ENCODE measurements at regions not wholly inside any gene's neighbourhood (a gene's known extent, or its start where the extent isn't known, plus 50 kb on each side); places are given as distances from the start of the nearest gene placed in this dataset.
"Not testable (repeated sequence)": the region's sequence is repeated elsewhere in the genome, so short reads cannot be mapped to it uniquely, and the experiment has no call there.

DNA sequence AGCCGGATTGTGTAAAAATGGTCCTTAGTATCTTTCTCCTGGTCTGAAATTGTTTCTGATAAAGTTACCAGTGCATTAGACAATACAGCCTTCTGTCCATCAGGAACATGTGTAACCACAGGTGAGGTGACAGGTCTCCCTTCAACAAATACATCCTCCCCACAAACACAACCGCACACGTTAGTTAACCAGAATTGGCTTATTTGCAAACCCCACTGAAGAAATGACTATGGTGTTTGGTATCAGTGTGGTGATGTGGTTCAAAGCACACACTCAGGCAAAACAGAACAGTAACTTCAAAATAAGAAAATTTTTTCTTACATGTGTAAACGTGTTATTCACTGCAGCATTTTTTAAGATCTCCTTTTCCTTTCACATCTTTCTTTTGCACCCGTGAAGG lies 517.2 kb upstream of the NR5A2 start:
- DNase-seq (ENCODE audit: low read depth in 2 of 2), result no peak

DNA sequence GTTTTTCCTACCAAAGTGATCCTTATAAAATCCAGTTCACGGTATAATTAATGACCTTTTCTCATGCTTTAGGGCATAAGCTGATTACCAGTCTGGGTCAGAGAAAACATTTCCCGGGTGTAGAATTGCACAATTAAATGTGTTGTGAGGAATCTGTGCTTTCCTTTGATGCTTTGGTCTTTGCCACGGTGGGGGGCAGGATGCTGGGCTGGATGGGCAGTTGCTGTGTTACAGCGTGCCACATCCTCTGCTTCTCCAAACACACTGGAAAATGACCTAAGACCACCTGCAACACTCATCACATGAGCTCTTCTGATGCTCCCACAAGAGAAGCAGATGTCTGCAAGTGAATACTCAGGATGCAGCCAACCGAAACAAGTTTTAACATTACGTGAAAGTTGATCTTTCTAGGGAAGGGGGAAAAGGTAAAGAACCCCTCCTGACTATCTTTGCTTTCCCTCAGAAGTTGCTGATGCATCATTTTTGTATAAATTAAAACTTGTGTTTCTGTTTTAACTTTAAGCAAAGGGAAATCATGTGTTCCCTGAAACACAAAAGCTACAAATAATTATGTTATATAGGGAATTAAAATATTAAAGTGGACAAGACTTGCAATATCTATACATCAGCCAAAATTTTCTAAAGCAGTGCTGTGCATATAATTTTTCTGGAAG lies 515.3 kb upstream of the NR5A2 start:
- DNase-seq (ENCODE audit: low read depth in 2 of 2), result no peak

DNA sequence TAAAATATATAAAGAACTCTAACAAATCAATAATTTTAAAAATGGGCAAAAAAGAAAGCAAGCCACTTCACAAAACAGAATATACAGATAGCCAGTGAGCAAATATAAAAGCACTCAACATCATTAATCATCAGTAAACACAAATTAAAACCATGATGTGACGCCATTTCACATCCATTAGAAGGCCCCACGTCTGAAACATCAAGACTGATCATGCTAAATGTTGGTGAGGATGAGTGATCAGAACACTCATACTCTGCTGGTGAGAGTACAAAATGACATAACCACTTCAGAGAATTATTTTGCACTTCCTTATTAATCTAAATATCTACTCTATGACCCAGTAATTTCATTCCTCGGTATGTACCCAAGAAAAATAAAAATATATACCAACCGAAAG lies 512.2 kb upstream of the NR5A2 start:
- no peak for DNase-seq (ENCODE audit: low read depth in 2 of 2)

DNA sequence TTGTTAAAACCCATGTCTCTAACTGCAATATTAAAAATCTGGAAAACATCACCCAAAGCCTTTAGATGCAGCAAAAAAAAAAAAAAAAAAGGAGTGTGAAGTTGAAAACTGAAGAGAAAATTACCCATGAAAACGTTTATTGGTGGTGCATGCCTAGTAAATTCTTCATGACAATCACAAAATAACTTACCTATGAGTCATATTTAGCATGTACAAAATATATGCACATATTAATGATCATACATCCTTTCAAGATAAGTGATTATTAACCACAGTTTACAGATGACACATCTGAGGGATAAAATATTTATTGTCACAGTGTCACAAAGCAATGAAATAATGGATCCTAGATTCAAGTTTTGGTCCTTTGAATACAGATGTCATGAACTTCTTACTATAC lies 505.2 kb upstream of the NR5A2 start:
- DNase-seq (ENCODE audit: low read depth in 2 of 2), result no peak

DNA sequence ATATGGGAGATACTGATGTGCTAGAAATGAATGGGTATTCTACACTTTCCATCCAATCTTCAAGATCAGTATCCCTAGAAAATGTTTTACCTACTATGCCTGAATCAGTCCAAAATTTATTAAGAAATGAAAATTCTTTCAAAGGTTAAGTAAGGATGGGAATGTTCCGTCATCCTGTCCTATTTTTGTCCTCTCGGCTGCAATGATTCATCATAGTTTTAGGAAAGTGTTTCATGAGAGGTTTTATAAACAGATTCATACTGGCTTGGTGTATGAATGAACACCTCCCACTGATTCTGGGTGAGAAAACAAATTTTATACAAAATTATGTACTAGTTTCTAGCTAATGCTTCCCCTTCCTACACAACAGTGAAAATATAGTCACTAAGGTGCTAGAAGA lies 504.6 kb upstream of the NR5A2 start:
- DNase-seq (ENCODE audit: low read depth in 2 of 2), result no peak

DNA sequence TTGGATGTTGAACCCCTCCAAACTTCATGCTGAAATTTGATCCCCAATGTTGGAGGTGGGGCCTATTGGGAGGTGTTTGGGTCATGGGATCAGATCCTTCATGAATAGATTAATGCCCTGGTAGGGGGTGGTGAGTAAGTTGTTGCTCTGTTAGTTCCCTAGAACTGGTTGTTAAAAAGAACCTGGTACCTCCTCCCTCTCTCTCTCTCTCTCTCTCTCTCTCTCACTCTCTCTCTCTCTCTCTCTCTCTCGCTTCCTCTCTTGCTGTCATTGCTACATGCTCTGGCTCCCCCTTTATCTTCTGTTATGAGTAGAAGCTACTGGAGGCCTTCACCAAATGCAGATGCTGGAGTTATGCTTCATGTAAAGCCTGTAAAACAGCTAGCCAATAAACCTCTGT lies 498.2 kb upstream of the NR5A2 start:
- DNase-seq (ENCODE audit: low read depth in 2 of 2), result no peak

DNA sequence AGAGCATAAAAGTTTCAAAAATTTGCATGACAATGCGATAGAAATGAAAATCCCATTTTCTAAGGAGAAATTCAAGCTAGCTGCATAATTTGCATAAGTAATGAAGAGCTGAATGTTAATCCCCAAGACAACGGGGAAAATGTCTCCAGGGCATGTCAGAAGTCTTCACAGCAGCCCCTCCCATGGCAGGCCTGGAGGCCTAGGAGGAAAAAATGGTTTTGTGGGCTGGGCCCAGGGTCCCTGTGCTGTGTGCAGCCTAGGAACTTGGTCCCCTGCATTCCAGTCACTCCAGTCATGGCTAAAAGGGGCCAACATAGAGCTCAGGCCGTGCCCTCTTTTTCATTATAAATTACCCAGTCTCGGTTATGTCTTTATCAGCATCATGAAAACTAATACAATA lies 494.1 kb upstream of the NR5A2 start:
- DNase-seq (ENCODE audit: low read depth in 2 of 2), result not testable (repeated sequence)

DNA sequence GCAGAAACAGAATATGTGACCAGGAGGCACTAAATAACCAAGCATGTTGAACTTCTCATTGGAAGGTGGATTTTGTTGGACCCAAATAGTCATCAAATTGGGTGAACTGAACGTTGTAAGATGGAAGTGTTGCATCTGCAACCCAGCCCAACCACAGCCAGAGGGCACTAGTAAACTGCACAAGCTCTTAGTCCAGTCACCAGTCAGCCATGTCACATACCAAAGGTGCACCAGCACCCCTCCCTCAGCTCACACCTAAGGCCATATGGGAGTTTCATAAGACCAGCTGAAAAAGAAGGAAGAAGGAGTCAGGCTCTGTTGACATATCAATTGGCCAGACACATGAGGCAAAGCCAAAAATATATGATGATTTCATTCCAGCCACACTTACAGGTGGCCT lies 481.7 kb upstream of the NR5A2 start:
- no peak for DNase-seq (ENCODE audit: low read depth in 2 of 2)

DNA sequence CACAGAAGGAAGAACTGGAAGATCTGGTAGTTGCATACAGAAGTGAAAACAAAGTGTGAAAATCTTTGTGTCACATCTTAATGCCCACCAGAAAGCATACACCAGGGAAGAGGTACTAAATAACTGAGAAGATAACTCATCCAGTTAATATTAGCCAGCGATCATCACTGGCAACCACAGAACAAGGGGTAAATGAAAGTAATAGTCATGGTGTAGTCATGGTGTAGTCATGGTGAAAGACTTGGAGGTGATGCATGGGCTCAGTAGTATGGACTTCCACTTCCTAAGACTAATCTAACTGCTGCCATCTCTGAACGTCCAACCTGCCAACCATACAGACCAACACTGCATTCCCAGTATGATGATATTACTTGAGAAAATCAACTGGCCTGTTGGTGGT lies 481.2 kb upstream of the NR5A2 start:
- no peak for DNase-seq (ENCODE audit: low read depth in 2 of 2)

DNA sequence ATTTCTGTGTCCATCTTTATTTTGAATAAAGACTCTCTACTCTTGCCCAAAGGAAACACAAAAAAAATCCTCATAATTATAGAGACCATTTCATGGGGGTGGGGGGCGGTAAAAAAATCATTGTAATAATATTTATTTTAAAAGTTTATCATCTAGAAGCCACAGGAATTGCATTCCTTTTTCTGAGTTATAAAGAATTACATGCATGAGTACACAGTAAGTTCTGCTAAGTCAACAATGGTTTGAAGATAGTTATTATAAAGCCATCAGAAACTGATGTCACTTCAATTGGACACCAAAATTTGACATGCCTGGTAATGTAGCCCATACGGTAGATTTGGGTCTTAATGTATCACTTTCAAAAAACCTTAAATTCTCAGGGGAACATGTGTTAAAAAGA lies 478.1 kb upstream of the NR5A2 start:
- DNase-seq (ENCODE audit: low read depth in 2 of 2), result no peak

DNA sequence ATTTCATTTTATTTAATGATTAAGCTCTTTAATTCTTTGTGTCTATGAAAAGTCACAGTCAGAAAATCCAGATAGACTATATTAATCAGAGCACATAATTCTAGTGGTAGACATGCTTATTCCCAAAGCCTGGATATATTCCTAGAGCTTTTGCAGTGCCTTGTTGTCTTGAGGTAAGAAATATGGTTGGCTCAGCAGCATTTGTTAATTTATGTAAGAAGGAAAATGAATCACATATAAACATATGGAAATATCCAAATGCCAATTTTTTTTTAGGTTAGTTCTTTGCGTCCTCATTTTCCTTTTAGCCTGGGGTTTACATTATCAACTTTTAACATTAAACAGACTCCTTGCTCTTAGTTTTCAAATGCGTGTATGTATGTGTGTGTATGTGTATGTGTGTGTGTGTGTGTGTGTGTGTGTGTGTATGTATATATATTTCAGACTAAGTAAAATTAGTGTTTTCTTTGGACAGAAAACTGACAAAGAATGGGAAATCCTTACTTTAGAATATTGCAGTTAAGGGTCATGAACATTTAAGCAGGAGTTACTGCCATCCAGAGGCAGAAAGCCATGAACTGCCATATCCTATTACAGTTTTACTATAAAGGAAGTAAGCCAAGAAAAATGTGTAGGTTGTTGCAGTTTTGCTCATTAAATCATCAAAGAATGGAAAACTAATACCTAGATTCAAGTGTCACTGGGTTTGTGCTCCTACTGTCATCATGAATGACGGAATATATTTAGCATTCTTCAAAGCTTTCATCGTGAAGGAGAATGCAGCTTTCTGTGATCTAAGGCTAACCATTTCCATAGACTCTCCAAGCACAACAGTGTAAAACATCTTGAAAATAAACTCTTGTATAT lies 477.1 kb upstream of the NR5A2 start:
- DNase-seq (ENCODE audit: low read depth in 2 of 2), result no peak

DNA sequence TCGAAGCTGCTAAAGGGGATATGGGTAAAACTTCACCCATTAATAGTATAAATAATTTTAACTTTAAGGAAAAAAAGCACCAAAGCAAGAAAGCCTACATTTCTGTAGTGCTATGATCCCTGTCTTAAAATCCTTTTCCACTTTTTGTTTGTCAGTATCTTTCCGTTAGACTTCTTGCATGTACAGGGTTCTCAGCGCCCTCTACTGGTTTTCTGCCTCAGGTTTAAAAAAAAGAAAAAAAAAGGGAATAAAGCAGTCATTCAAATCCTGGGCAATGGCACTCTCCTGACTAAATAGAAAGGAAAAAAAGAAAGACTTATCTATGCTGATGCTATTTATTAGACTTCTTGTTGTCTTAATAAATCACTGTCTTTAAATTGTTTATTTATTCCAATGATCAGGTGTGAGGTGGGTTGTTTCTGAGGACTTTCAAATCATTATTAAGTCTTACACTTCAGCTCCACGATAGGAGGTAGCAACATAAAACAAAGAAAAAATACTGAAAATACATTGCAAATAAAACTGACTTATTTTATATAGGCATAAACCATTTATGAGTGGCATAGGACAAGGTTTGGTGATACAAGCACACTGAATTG lies 475.4 kb upstream of the NR5A2 start:
- DNase-seq (ENCODE audit: low read depth in 2 of 2), result no peak

DNA sequence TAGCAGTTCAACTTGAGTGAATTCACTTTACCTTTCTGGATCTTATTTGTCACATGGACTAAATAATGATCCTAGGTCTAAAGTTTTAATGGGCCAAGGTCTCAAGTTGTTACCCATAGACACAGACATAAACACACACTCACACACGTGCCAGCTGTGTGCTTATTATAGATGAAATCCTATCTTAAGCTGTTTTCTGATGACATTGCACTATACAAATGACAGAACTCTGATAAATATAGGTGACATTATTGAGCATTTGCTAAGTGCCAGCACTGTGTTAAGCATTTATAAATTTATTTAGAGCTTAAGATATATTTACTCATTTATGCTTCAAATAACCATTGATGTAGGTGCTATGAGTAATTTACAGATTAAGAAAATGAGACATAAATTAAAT lies 474.4 kb upstream of the NR5A2 start:
- no peak for DNase-seq (ENCODE audit: low read depth in 2 of 2)

DNA sequence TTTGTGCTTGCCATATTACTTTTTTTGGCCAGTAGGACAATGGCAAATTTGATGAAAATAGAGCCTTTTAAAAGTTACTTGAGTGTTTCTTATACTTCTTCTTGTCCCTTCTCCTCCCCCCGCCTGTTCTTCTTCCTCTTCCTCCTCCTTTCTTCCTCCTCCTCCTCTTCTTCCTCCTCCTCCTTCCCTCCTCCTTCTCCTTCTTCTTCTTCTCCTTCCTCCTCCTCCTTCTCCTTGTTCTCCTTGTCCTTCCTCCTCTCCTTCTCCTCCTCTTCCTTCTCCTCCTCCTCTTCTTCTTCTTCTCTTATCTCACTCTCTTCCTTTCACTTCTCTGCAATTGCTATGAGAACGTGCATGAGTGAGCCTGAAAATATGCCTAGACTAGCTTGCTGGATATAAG lies 466.2 kb upstream of the NR5A2 start:
- no peak for DNase-seq (ENCODE audit: low read depth in 2 of 2)

DNA sequence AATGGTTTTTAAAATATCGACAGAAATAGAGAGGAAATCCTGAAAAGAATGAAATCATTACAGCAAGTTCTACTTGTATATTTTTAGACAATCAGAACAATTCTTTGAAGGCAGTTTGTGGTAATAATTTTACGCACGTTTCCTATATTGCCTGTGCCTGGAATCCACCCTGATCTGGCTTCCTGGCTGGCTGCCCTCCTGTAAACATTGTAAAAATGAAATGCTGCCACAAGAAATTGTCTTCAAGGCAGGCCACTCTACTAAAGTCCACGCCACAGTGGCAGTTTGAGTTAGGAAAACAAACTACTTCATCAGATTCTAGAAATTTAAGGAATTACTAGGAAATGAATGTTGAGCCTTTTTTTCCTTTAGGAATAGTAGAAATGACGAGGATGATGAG lies 454.5 kb upstream of the NR5A2 start:
- no peak for DNase-seq (ENCODE audit: low read depth in 2 of 2)

DNA sequence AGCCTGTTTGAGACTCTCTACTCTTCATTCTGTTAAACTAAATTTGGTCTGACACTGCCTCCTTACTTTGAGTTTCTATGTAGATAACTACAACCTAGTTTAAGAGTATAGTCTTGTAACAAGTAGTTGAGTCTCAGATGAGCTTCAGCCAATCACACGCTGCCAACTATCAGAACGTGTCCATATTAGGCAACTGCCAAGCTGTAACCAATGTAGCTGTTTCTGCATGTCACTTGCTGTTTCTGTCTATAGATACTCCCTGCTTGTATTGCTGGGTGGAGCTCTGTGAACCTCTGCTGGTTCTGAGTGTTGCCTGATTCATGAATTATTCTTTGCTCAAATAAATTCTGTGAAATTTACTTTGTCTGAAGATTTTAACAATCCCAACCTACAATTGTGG lies 452.6 kb upstream of the NR5A2 start:
- no peak for DNase-seq (ENCODE audit: low read depth in 2 of 2)

DNA sequence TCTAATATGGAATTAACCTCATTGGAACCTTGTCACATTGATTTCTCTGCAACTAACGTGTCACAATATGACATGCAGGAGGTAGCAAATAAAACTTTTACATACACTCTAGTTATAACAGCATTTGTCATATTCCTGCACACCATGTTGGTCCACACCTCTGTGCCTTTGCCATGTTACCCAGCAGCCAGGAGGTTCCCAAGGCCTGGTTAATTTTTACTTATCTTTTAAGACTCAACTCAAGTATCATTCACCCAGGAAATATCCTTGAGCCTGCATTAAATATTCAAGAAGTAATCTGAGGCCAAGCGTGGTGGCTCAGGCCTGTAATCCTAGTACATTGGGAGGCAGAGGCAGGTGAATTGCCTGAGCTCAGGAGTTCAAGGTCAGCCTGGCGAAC lies 447.2 kb upstream of the NR5A2 start:
- DNase-seq (ENCODE audit: low read depth in 2 of 2), result no peak

DNA sequence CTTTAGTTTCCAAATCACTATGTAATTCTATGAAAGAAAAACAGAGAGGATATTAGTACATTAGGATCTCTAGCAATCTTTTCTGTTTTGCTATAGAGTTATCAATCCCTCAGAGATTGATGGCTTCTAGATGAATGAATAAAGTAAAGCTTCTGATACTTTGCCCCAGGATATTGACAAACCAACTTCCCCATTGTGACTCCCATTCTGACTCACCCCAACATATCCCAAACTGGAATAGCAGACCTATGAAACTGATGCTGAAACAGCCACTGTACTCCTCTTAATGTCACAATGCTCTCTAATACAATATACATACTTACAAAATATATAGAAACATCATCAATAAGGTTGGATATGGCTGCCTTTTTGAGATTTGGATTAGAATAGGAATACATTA lies 442.1 kb upstream of the NR5A2 start:
- DNase-seq (ENCODE audit: low read depth in 2 of 2), result no peak

DNA sequence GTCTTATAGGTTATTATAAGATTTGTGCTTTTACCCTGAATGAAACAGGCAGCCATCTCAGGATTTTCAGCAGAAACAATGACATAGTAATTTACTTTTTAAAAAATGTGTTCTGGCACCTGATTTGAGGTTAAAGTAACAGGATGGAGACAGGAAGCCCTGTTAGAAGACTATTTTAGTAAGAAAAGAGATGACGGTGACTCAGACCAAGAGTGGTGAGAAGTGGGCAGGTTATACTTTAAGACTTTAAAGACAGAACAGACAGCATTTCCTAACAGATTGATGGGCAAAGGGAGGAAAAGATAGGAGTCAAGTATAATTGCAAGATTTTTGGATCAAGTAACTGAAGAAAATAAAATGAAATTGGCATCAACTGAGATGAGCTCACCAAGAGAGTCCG lies 436.8 kb upstream of the NR5A2 start:
- DNase-seq (ENCODE audit: low read depth in 2 of 2), result no peak

DNA sequence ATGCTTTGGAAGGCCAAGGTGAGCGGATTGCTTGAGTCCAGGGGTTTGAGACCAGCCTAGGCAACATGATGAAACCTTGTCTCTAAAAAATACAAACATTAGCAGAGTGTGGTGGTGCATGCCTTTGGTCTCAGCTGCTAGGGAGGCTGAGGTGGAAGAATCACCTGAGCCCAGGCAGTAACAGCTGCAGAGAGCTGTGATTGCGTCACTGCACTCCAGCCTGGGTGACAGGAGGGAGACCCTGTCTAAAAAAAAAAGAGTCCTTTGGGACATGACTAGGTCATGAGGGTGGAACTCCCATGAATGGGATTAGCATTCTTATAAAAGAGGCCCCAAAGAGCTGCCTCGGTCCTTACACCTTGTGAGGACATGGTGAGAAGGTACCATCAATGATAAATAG lies 436.0 kb upstream of the NR5A2 start:
- DNase-seq (ENCODE audit: low read depth in 2 of 2), result no peak

DNA sequence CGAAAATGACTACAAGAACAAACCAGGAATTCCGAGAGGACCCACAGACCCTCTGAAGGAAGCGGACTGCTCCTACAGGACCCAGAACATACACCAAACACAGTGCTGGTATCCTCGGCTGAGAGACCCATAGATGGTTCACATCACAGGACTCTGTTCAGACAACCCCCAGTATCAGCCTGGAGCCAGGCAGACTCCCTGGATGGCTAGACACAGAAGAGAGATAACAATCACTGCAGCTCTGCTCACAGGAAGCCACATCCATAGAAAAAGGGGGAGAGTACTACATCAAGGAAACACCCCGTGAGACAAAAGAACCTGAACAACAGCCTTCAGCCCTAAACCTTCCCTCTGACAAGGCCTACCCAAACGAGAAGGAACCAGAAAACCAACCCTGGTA lies 434.0 kb upstream of the NR5A2 start:
- no peak for DNase-seq (ENCODE audit: low read depth in 2 of 2)

DNA sequence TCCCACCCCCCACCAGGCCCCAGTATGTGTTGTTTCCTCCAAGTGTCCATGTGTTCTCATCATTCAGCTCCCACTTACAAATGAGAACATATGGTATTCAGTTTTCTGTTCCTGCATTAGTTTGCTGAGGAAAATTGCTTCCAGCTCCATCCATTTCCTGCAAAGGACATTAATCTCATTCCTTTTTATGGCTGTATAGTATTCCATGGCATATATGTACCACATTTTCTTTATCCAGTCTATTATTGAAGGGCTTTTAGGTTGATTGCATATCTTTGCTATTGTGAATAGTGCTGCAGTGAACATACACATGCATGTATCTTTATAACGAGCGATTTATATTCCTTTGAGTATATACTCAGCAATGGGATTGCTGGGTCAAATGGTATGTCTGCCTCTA lies 431.1 kb upstream of the NR5A2 start:
- not testable (repeated sequence) for DNase-seq (ENCODE audit: low read depth in 2 of 2)

DNA sequence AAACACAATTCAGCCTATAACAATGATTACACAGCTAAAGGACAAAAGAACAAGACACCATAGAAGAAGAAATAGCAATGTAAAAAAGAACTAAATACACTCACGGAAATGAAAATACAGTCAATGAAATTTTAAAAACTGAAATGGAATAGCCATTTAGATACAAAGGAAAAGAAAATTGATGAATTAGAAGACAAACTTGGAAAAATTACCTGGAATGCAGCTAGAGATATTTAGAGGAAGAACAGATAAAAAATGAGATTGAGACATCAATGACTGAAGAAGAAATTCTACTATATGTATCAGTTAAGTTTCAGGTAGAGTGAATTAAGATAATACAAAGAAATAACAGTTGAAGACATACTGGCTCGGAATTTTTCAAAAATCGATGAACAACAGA lies 430.4 kb upstream of the NR5A2 start:
- DNase-seq (ENCODE audit: low read depth in 2 of 2), result no peak
